Tibial nerve (tissue), 3 donors: ENCODE measurements at regions not wholly inside any gene's neighbourhood (a gene's known extent, or its start where the extent isn't known, plus 50 kb on each side); places are given as distances from the start of the nearest gene placed in this dataset.

Source experiments
- CTCF ChIP-seq, 5 experiments: fragments of 200-600 bp in 3 of 5; fragments of 450-650 bp in 2 of 5; sonication (generic) in 3 of 5; IDR thresholded peaks; one replicate each; pipeline ENCODE4 v1.5.1; 2016 to 2019; ENCODE audit warnings: antibody characterized with exemption in 5 of 5, mild to moderate bottlenecking in 3 of 5, moderate library complexity in 2 of 5
- POLR2A ChIP-seq, 2 donors: fragments of 450-650 bp; IDR thresholded peaks; one replicate each; pipeline ENCODE4 v1.6.1; 2017; ENCODE audit warnings: antibody characterized with exemption in 2 of 2, mild to moderate bottlenecking in 2 of 2, moderate library complexity in 2 of 2

- TF ChIP-seq CTCF (IDR thresholded peaks at IDR 0.05) (no peak), POLR2A (IDR thresholded peaks at IDR 0.05) (no peak)
These were observed 58.7 kb upstream of the TFEC start for GRCh38 chr7:116089293-116089692.
